Panc1 (cell line): ENCODE measurements at regions not wholly inside any gene's neighbourhood (a gene's known extent, or its start where the extent isn't known, plus 50 kb on each side); places are given as distances from the start of the nearest gene placed in this dataset.

Experiments used
- ATAC-seq: fragments of 200-7000 bp; cut with Tn5 transposase; 2 replicates; pipeline ENCODE4 v1.9.1; 2020; ENCODE audit warnings: mild to moderate bottlenecking, moderate library complexity
- BruUV-seq: library from RNA; stranded (reverse); fragments of 400-500 nt; replicated peaks from 2 replicates; lab custom pipeline; 2021; lab: Mats Ljungman, UMichigan
- CTCF ChIA-PET: fragments of 300-600 bp; sonication (Branson Sonifier 250); formaldehyde crosslinking; loops from one replicate; lab custom pipeline; 2022; ENCODE audit warnings: antibody characterized with exemption; lab: Charles Lee
- POLR2A ChIA-PET: fragments of 300-600 bp; sonication (Branson Sonifier 250); formaldehyde crosslinking; loops from one replicate; lab custom pipeline; 2022; ENCODE audit warnings: antibody characterized with exemption; lab: Charles Lee
- DNase-seq: peaks from one replicate; pipeline ENCODE4 v3.0.0-alpha.2; 2010; ENCODE audit warnings: low read depth, low spot score
- H3K27ac ChIP-seq: 2 replicates; pipeline ENCODE4 v1.5.1; 2011; ENCODE audit warnings: mild to moderate bottlenecking, low read length, inconsistent platforms
- H3K27me3 ChIP-seq: fragments of 200-500 bp; sonication (Bioruptor generic); 2 replicates; pipeline ENCODE4 v1.6.0; 2014; ENCODE audit warnings: low read length, inconsistent platforms; ENCODE audit not compliant: control insufficient read depth, insufficient read depth
- H3K36me3 ChIP-seq: fragments of 200-500 bp; sonication (Bioruptor generic); 2 replicates; pipeline ENCODE4 v1.5.1; 2014; ENCODE audit warnings: inconsistent platforms, mild to moderate bottlenecking, low read length, moderate library complexity; ENCODE audit not compliant: control insufficient read depth, insufficient read depth
- H3K4me1 ChIP-seq: 2 replicates; pipeline ENCODE4 v1.5.1; 2011; ENCODE audit warnings: inconsistent platforms, mild to moderate bottlenecking, low read length, moderate library complexity; ENCODE audit not compliant: control insufficient read depth, insufficient read depth
- H3K4me3 ChIP-seq, 2 experiments: 2 replicates each; pipeline ENCODE4 v1.5.1; 2011 to 2012; ENCODE audit warnings: low read depth in 2 of 2, low read length in 2 of 2, mild to moderate bottlenecking in 2 of 2, inconsistent platforms in 1 of 2, moderate library complexity in 1 of 2
- H3K9me3 ChIP-seq: fragments of 200-500 bp; sonication (Bioruptor generic); 2 replicates; pipeline ENCODE4 v1.5.1; 2014; ENCODE audit warnings: low read depth, mild to moderate bottlenecking, inconsistent platforms, low read length, moderate library complexity; ENCODE audit not compliant: control insufficient read depth, insufficient read depth
- CTCF ChIP-seq: fragments of 450-650 bp; IDR thresholded peaks from 2 replicates; pipeline ENCODE4 v1.5.1; 2017; ENCODE audit warnings: mild to moderate bottlenecking
- POLR2AphosphoS5 ChIP-seq: IDR thresholded peaks from 2 replicates; pipeline ENCODE4 v1.6.1; 2012; ENCODE audit warnings: mild to moderate bottlenecking, low read depth, low read length, moderate library complexity
- REST ChIP-seq, 2 experiments: IDR thresholded peaks; 2 replicates each; pipeline ENCODE4 v1.6.1; 2011 to 2012; ENCODE audit warnings: low read depth in 2 of 2, control low read depth in 1 of 2, low read length in 1 of 2, mild to moderate bottlenecking in 1 of 2, moderate library complexity in 1 of 2; ENCODE audit not compliant: insufficient read depth in 1 of 2
- SIN3A ChIP-seq: IDR thresholded peaks from 2 replicates; pipeline ENCODE4 v1.6.1; 2012; ENCODE audit warnings: low read depth, mild to moderate bottlenecking, low read length, moderate library complexity, borderline replicate concordance; ENCODE audit not compliant: insufficient read depth
- TCF7L2 ChIP-seq: IDR thresholded peaks from 2 replicates; pipeline ENCODE4 v1.6.1; 2011; ENCODE audit warnings: mild to moderate bottlenecking, low read depth, low read length, inconsistent platforms
- in situ Hi-C: cut with HindIII; loops from 2 replicates; pipeline ENCODE4 v1.10.0; 2016; ENCODE audit warnings: low sequenced_read_pairs, low pct_unique_long_range_greater_than_20kb
- intact Hi-C: fragments of 100-400 bp; cut with micrococcal nuclease; formaldehyde crosslinking; loops from one replicate; pipeline ENCODE4 v1.10.0; 2022; ENCODE audit not compliant: unreplicated experiment

- DNase-seq (no peak), ATAC-seq (no peak)
- ChIA-PET CTCF (no interaction called here), POLR2A (no interaction called here)
- H3K36me3 ChIP-seq, result no peaks in the 10 kb centered on the region
- BruUV-seq, result no TSS peak
- H3K27ac ChIP-seq, result no peak overlapping the region
- H3K4me3 ChIP-seq, result no peak overlapping the region
- no peak for TF ChIP-seq REST (IDR thresholded peaks at IDR 0.05; ENCODE audit: insufficient read depth in 1 of 2, low read depth in 2 of 2, low read length in 1 of 2)
- no peak for TF ChIP-seq CTCF
- TF ChIP-seq TCF7L2, result no peak
- TF ChIP-seq SIN3A, result no peak
- no peak for TF ChIP-seq POLR2AphosphoS5
- no peaks in the 10 kb centered on the region for H3K4me1 ChIP-seq
- in situ Hi-C loops (no loop called here), intact Hi-C loops (no loop called here)
- H3K9me3 ChIP-seq, result no peaks in the 10 kb centered on the region
- no peaks in the 10 kb centered on the region for H3K27me3 ChIP-seq
Observed at GRCh38 chr1:55824251-55824640, 609.1 kb upstream of the USP24 start.

- Histone ChIP-seq H3K4me1 (no peaks in the 10 kb centered on the region), H3K36me3 (no peaks in the 10 kb centered on the region), H3K4me3 (no peak overlapping the region), H3K9me3 (no peaks in the 10 kb centered on the region), H3K27ac (no peak overlapping the region), H3K27me3 (no peaks in the 10 kb centered on the region)
- no TSS peak for BruUV-seq
- intact Hi-C loops, result no loop called here
- ChIA-PET POLR2A (no interaction called here), CTCF (no interaction called here)
- ATAC-seq, result no peak
- TF ChIP-seq REST (IDR thresholded peaks at IDR 0.05; ENCODE audit: insufficient read depth in 1 of 2, low read depth in 2 of 2, low read length in 1 of 2), result no peak
- TF ChIP-seq POLR2AphosphoS5, result no peak
- no peak for TF ChIP-seq CTCF
- TF ChIP-seq SIN3A, result no peak
- TF ChIP-seq TCF7L2, result no peak
- DNase-seq, result no peak
- in situ Hi-C loops, result no loop called here
Observed at GRCh38 chr1:55823541-55824250, 608.5 kb upstream of the USP24 start.
